PC-9 (cell line): ENCODE measurements at regions not wholly inside any gene's neighbourhood (a gene's known extent, or its start where the extent isn't known, plus 50 kb on each side); places are given as distances from the start of the nearest gene placed in this dataset.

ENCODE experiments used
- BruUV-seq: library from RNA; stranded (reverse); fragments of 400-500 nt; replicated peaks from 2 replicates; lab custom pipeline; 2021; lab: Mats Ljungman, UMichigan
- CTCF ChIA-PET: fragments of 300-600 bp; sonication (Branson Sonifier 250); formaldehyde crosslinking; loops from one replicate; lab custom pipeline; 2022; ENCODE audit warnings: antibody characterized with exemption; lab: Charles Lee
- POLR2A ChIA-PET: fragments of 300-600 bp; sonication (Branson Sonifier 250); formaldehyde crosslinking; loops from one replicate; lab custom pipeline; 2022; ENCODE audit warnings: antibody characterized with exemption; ENCODE audit not compliant: unreplicated experiment; lab: Charles Lee
- DNase-seq, 2 experiments: peaks; one replicate each; pipeline versions ENCODE4 v3.0.0 to v3.0.0-alpha.2; 2015 to 2022; ENCODE audit warnings: mixed read lengths in 1 of 2
- H2AFZ ChIP-seq: fragments of 200-600 bp; sonication (generic); 2 replicates; pipeline ENCODE4 v1.8.1; 2017; ENCODE audit warnings: antibody characterized with exemption
- H3F3A ChIP-seq: fragments of 200-600 bp; sonication (generic); 2 replicates; pipeline ENCODE4 v1.8.1; 2017; ENCODE audit warnings: antibody characterized with exemption, mild to moderate bottlenecking, low read depth; ENCODE audit not compliant: insufficient read depth
- H3K27ac ChIP-seq: fragments of 200-600 bp; sonication (generic); 2 replicates; pipeline ENCODE4 v1.6.1; 2016; ENCODE audit warnings: mixed run types
- H3K27me3 ChIP-seq: fragments of 200-600 bp; sonication (generic); 2 replicates; pipeline ENCODE4 v1.6.1; 2016; ENCODE audit warnings: low read depth, mixed run types; ENCODE audit not compliant: insufficient read depth
- H3K36me3 ChIP-seq: fragments of 200-600 bp; sonication (generic); 2 replicates; pipeline ENCODE4 v1.6.1; 2016; ENCODE audit warnings: low read depth, mixed run types
- H3K4me1 ChIP-seq: fragments of 200-600 bp; sonication (generic); replicated peaks from 2 replicates; pipeline ENCODE4 v1.6.1; 2016; ENCODE audit warnings: mixed run types; ENCODE audit not compliant: insufficient read depth
- H3K4me2 ChIP-seq: fragments of 200-600 bp; sonication (generic); 2 replicates; pipeline ENCODE4 v1.6.1; 2017; ENCODE audit warnings: mixed run types
- H3K4me3 ChIP-seq: fragments of 200-600 bp; sonication (generic); 2 replicates; pipeline ENCODE4 v1.6.1; 2016; ENCODE audit warnings: mixed run types
- H3K79me2 ChIP-seq: fragments of 200-600 bp; sonication (generic); 2 replicates; pipeline ENCODE4 v1.6.1; 2017; ENCODE audit warnings: low read depth, mixed run types
- H3K9me2 ChIP-seq: fragments of 200-600 bp; sonication (generic); 2 replicates; pipeline ENCODE4 v1.8.1; 2017; ENCODE audit warnings: mild to moderate bottlenecking; ENCODE audit not compliant: insufficient read depth
- H3K9me3 ChIP-seq: fragments of 200-600 bp; sonication (generic); 2 replicates; pipeline ENCODE4 v1.8.1; 2016; ENCODE audit warnings: low read depth; ENCODE audit not compliant: insufficient read depth
- H4K20me1 ChIP-seq: fragments of 200-600 bp; sonication (generic); 2 replicates; pipeline ENCODE4 v1.8.1; 2017; ENCODE audit not compliant: insufficient read depth
- EZH2 ChIP-seq: fragments of 200-600 bp; sonication (generic); IDR thresholded peaks from 2 replicates; pipeline ENCODE4 v1.8.0; 2017; ENCODE audit warnings: antibody characterized with exemption, low read depth
- intact Hi-C: fragments of 100-400 bp; cut with micrococcal nuclease; formaldehyde crosslinking; loops from one replicate; pipeline ENCODE4 v1.10.0; 2022; ENCODE audit not compliant: unreplicated experiment
- TF ChIP-seq, protein P1 (sequence below): fragments of 200-600 bp; sonication (generic); conservative IDR thresholded peaks from 2 replicates; pipeline ENCODE4 v1.6.1; 2017; ENCODE audit warnings: mixed run types, antibody characterized with exemption, mild to moderate bottlenecking, moderate library complexity

DNA sequence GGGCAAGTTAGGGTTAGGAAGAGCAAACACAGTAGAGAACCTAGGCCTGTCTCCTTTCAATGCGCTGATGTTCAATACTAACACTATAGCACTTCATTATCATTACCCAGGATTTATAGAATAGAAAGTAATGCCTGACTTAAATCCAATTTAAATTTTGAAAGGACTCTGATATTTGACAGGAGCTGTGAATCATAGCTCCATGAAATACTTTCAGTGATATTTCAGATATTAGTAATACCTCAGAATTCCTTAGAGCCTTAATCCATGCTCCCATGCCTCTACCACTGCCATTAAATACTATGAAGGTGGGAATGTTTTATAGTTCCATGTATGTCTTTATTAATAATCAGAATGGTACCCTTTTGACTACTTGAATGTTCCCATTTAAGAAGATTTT is 530.2 kb downstream of the BCKDHB start:
- BruUV-seq, result no TSS peak
- H3K4me3 ChIP-seq, result no peak overlapping the region
- H3K4me2 ChIP-seq, result no peak overlapping the region
- no peak for DNase-seq
- no peaks in the 10 kb centered on the region for H3K79me2 ChIP-seq
- H3K27ac ChIP-seq, result no peak overlapping the region
- ChIA-PET POLR2A (no interaction called here), CTCF (no interaction called here)
- intact Hi-C loops, result no loop called here
- H2AFZ ChIP-seq, result no peak overlapping the region
- no peaks in the 10 kb centered on the region for H3F3A ChIP-seq
- no peaks in the 10 kb centered on the region for H3K4me1 ChIP-seq
- no peaks in the 10 kb centered on the region for H3K36me3 ChIP-seq
- no peak for TF ChIP-seq EZH2
- TF ChIP-seq, protein P1, sequence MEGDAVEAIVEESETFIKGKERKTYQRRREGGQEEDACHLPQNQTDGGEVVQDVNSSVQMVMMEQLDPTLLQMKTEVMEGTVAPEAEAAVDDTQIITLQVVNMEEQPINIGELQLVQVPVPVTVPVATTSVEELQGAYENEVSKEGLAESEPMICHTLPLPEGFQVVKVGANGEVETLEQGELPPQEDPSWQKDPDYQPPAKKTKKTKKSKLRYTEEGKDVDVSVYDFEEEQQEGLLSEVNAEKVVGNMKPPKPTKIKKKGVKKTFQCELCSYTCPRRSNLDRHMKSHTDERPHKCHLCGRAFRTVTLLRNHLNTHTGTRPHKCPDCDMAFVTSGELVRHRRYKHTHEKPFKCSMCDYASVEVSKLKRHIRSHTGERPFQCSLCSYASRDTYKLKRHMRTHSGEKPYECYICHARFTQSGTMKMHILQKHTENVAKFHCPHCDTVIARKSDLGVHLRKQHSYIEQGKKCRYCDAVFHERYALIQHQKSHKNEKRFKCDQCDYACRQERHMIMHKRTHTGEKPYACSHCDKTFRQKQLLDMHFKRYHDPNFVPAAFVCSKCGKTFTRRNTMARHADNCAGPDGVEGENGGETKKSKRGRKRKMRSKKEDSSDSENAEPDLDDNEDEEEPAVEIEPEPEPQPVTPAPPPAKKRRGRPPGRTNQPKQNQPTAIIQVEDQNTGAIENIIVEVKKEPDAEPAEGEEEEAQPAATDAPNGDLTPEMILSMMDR, result no peak
- no peaks in the 10 kb centered on the region for H4K20me1 ChIP-seq
- H3K9me2 ChIP-seq, result no peaks in the 10 kb centered on the region
- H3K9me3 ChIP-seq, result no peaks in the 10 kb centered on the region
- H3K27me3 ChIP-seq, result no peaks in the 10 kb centered on the region

DNA sequence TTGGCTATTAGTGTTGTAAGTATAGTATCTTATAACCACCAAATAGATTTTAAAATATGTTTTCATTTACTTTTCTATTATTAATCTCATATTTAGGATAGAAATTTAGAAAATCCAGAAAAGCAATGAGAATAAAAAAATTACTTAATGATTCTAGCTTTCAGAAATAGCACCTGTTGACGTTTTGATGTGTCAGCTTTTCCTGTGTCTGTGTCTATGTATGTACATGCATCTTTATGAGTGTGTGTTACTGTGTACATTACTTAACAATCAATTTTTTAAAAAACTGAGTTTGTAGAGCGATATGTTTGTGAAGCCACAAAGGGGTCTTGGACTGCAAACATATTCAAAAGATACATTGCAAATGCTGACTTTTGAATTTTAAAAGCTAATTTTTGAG is 526.9 kb downstream of the BCKDHB start:
- no peak overlapping the region for H3K4me3 ChIP-seq
- no peaks in the 10 kb centered on the region for H3K27me3 ChIP-seq
- no peaks in the 10 kb centered on the region for H3K36me3 ChIP-seq
- H2AFZ ChIP-seq, result no peak overlapping the region
- TF ChIP-seq, protein P1, result no peak
- TF ChIP-seq EZH2, result no peak
- no peaks in the 10 kb centered on the region for H3K9me2 ChIP-seq
- BruUV-seq, result no TSS peak
- no peaks in the 10 kb centered on the region for H3K9me3 ChIP-seq
- no peaks in the 10 kb centered on the region for H3K79me2 ChIP-seq
- DNase-seq, result no peak
- no peaks in the 10 kb centered on the region for H3F3A ChIP-seq
- H4K20me1 ChIP-seq, result no peaks in the 10 kb centered on the region
- H3K27ac ChIP-seq, result no peak overlapping the region
- intact Hi-C loops, result no loop called here
- ChIA-PET CTCF (no interaction called here), POLR2A (interaction anchor here (0.7 kb wide), 1 partner anchor 176 kb away, joined by 3 read pairs; no protein-coding TSS in a partner anchor)
- no peak overlapping the region for H3K4me2 ChIP-seq
- no peaks in the 10 kb centered on the region for H3K4me1 ChIP-seq

GRCh38 chr6:80625405-80625804 is 518.9 kb downstream of the BCKDHB start:
- Histone ChIP-seq H3F3A (no peaks in the 10 kb centered on the region; the same call in 1 of the 2 replicates), H4K20me1 (no peaks in the 10 kb centered on the region), H3K4me3 (no peak overlapping the region), H2AFZ (no peak overlapping the region), H3K36me3 (no peaks in the 10 kb centered on the region), H3K4me1 (peaks cover 12% of the 10 kb centered on the region), H3K9me2 (no peaks in the 10 kb centered on the region), H3K27me3 (no peaks in the 10 kb centered on the region), H3K79me2 (no peaks in the 10 kb centered on the region), H3K9me3 (no peaks in the 10 kb centered on the region), H3K27ac (no peak overlapping the region), H3K4me2 (no peak overlapping the region)
- ChIA-PET CTCF (no interaction called here), POLR2A (interaction anchor here (0.6 kb wide), 1 partner anchor 168 kb away, joined by 5 read pairs; no protein-coding TSS in a partner anchor)
- TF ChIP-seq, protein P1, result no peak
- intact Hi-C loops, result no loop called here
- no TSS peak for BruUV-seq
- no peak for DNase-seq
